HG02885 (cell line): ENCODE measurements at regions not wholly inside any gene's neighbourhood (a gene's known extent, or its start where the extent isn't known, plus 50 kb on each side); places are given as distances from the start of the nearest gene placed in this dataset.

Source experiments
- ATAC-seq: cut with Tn5 transposase; IDR thresholded peaks from one replicate; pipeline ENCODE4 v1.9.1; 2021; ENCODE audit warnings: mild to moderate bottlenecking; ENCODE audit not compliant: unreplicated experiment, poor library complexity

GRCh38 chr1:235027076-235027861 lies 101.4 kb downstream of the TOMM20 start:
- ATAC-seq, result no peak

- ATAC-seq, result no peak
These were observed 103.1 kb downstream of the TOMM20 start for GRCh38 chr1:235025422-235025984.

- no peak for ATAC-seq
These were observed 103.8 kb downstream of the TOMM20 start for GRCh38 chr1:235024711-235025421.

GRCh38 chr1:235023711-235024439 lies 104.8 kb downstream of the TOMM20 start:
- ATAC-seq, result peak; percentile 16

- ATAC-seq, result peak; percentile 59
These were observed 105.5 kb downstream of the TOMM20 start for GRCh38 chr1:235022981-235023710.

- ATAC-seq, result no peak
These were observed 106.2 kb downstream of the TOMM20 start for GRCh38 chr1:235022341-235022980.

- ATAC-seq, result no peak
These were observed 106.8 kb downstream of the TOMM20 start for GRCh38 chr1:235021815-235022214.

- ATAC-seq, result no peak
These were observed 107.3 kb downstream of the TOMM20 start for GRCh38 chr1:235021321-235021720.

GRCh38 chr1:235019961-235020360 lies 108.7 kb downstream of the TOMM20 start:
- ATAC-seq, result no peak

- no peak for ATAC-seq
These were observed 109.2 kb downstream of the TOMM20 start for GRCh38 chr1:235019471-235019870.

GRCh38 chr1:235018720-235019444 lies 109.8 kb downstream of the TOMM20 start:
- ATAC-seq, result no peak

GRCh38 chr1:235018161-235018560 lies 110.5 kb downstream of the TOMM20 start:
- ATAC-seq, result no peak

- ATAC-seq, result no peak
These were observed 110.9 kb downstream of the TOMM20 start for GRCh38 chr1:235017719-235018118.

- no peak for ATAC-seq
These were observed 111.4 kb downstream of the TOMM20 start for GRCh38 chr1:235017191-235017590.

- peak; percentile 48 for ATAC-seq
These were observed 113.2 kb downstream of the TOMM20 start for GRCh38 chr1:235015291-235015985.

GRCh38 chr1:235014756-235015155 lies 113.9 kb downstream of the TOMM20 start:
- ATAC-seq, result no peak

- ATAC-seq, result no peak
These were observed 115.1 kb downstream of the TOMM20 start for GRCh38 chr1:235013512-235013911.

GRCh38 chr1:235012436-235013210 lies 116.0 kb downstream of the TOMM20 start:
- ATAC-seq, result no peak
